Spinal cord (tissue), 9 donors: ENCODE measurements at regions not wholly inside any gene's neighbourhood (a gene's known extent, or its start where the extent isn't known, plus 50 kb on each side); places are given as distances from the start of the nearest gene placed in this dataset.
A peak's percentile ranks its signal among the peaks of the same experiment; 100 is the strongest.

Experiments
- DNase-seq, 6 donors: peaks; one replicate each; pipeline versions ENCODE4 v3.0.0 to v3.0.0-alpha.2; 2013 to 2015; ENCODE audit warnings: low spot score in 6 of 6, low read depth in 4 of 6
- H3K27ac ChIP-seq: one replicate; pipeline ENCODE4 v1.5.1; 2013; ENCODE audit warnings: low read depth, low read length, control low read depth
- H3K27me3 ChIP-seq: one replicate; pipeline ENCODE4 v1.6.1; 2013; ENCODE audit warnings: low read length; ENCODE audit not compliant: control insufficient read depth, insufficient read depth
- H3K36me3 ChIP-seq: one replicate; pipeline ENCODE4 v1.6.1; 2013; ENCODE audit warnings: low read length; ENCODE audit not compliant: control insufficient read depth, insufficient read depth
- H3K4me1 ChIP-seq: one replicate; pipeline ENCODE4 v1.6.1; 2013; ENCODE audit warnings: low read length; ENCODE audit not compliant: control insufficient read depth, insufficient read depth
- H3K4me3 ChIP-seq: one replicate; pipeline ENCODE4 v1.5.1; 2013; ENCODE audit warnings: low read depth, low read length, control low read depth
- H3K9me3 ChIP-seq: one replicate; pipeline ENCODE4 v1.6.1; 2013; ENCODE audit warnings: low read length; ENCODE audit not compliant: control insufficient read depth, insufficient read depth
- WGBS: methylation state at CpG from one replicate; pipeline ENCODE4 v1.1.5; 2013; ENCODE audit warnings: missing lambda C conversion rate; ENCODE audit not compliant: insufficient coverage; 5-methylcytosine and 5-hydroxymethylcytosine counted together
- donor health status: healthy.

GRCh38 chr12:58087423-58088127 lies 146.2 kb downstream of the ATP23 start:
- Histone ChIP-seq H3K4me3 (no peak overlapping the region), H3K4me1 (no peaks in the 10 kb centered on the region), H3K27ac (no peak overlapping the region), H3K36me3 (no peaks in the 10 kb centered on the region), H3K9me3 (no peaks in the 10 kb centered on the region), H3K27me3 (no peaks in the 10 kb centered on the region)
- WGBS, result 66% methylated on average over 9 of the region's 11 CpGs
- DNase-seq, result no peak

- H3K9me3 ChIP-seq, result no peaks in the 10 kb centered on the region
- no peak for DNase-seq
- no peaks in the 10 kb centered on the region for H3K4me1 ChIP-seq
- no peak overlapping the region for H3K27ac ChIP-seq
- H3K36me3 ChIP-seq, result no peaks in the 10 kb centered on the region
- H3K27me3 ChIP-seq, result no peaks in the 10 kb centered on the region
- H3K4me3 ChIP-seq, result no peak overlapping the region
- no CpG with 5 or more reads among the region's 3 CpGs for WGBS
These were observed 148.2 kb downstream of the ATP23 start for GRCh38 chr12:58089588-58089987.

- no peak for DNase-seq
- H3K4me1 ChIP-seq, result no peaks in the 10 kb centered on the region
- H3K27me3 ChIP-seq, result no peaks in the 10 kb centered on the region
- H3K27ac ChIP-seq, result no peak overlapping the region
- no peaks in the 10 kb centered on the region for H3K36me3 ChIP-seq
- H3K4me3 ChIP-seq, result no peak overlapping the region
- H3K9me3 ChIP-seq, result no peaks in the 10 kb centered on the region
- WGBS, result 85% methylated on average over 4 of the region's 5 CpGs
These were observed 149.3 kb downstream of the ATP23 start for GRCh38 chr12:58090685-58091084.

GRCh38 chr12:58095002-58095401 lies 153.6 kb downstream of the ATP23 start:
- Histone ChIP-seq H3K4me3 (no peak overlapping the region), H3K27ac (no peak overlapping the region), H3K36me3 (no peaks in the 10 kb centered on the region), H3K4me1 (no peaks in the 10 kb centered on the region), H3K9me3 (no peaks in the 10 kb centered on the region), H3K27me3 (no peaks in the 10 kb centered on the region)
- DNase-seq, result no peak
- 86% methylated on average over 1 of the region's 1 CpG for WGBS

GRCh38 chr12:58097741-58098140 lies 156.4 kb downstream of the ATP23 start:
- Histone ChIP-seq H3K9me3 (peaks cover 1% of the 10 kb centered on the region), H3K36me3 (no peaks in the 10 kb centered on the region), H3K4me3 (no peak overlapping the region), H3K4me1 (no peaks in the 10 kb centered on the region), H3K27ac (no peak overlapping the region), H3K27me3 (no peaks in the 10 kb centered on the region)
- no peak for DNase-seq
- WGBS, result 40% methylated on average over 1 of the region's 3 CpGs

- Histone ChIP-seq H3K27me3 (no peaks in the 10 kb centered on the region), H3K4me1 (no peaks in the 10 kb centered on the region), H3K36me3 (no peaks in the 10 kb centered on the region), H3K27ac (no peak overlapping the region), H3K9me3 (peaks cover 1% of the 10 kb centered on the region), H3K4me3 (no peak overlapping the region)
- no peak for DNase-seq
- 76% methylated on average over 4 of the region's 4 CpGs for WGBS
These were observed 158.1 kb downstream of the ATP23 start for GRCh38 chr12:58099476-58099875.

GRCh38 chr12:58104351-58104755 lies 163.0 kb downstream of the ATP23 start:
- H3K36me3 ChIP-seq, result no peaks in the 10 kb centered on the region
- H3K9me3 ChIP-seq, result peaks cover 1% of the 10 kb centered on the region
- H3K4me1 ChIP-seq, result no peaks in the 10 kb centered on the region
- no peak overlapping the region for H3K4me3 ChIP-seq
- peak in 2 of 6 donors; percentile 5 to 56 for DNase-seq
- 40% methylated on average over 1 of the region's 4 CpGs for WGBS
- no peaks in the 10 kb centered on the region for H3K27me3 ChIP-seq
- no peak overlapping the region for H3K27ac ChIP-seq

- Histone ChIP-seq H3K4me1 (no peaks in the 10 kb centered on the region), H3K27ac (no peak overlapping the region), H3K4me3 (no peak overlapping the region), H3K36me3 (no peaks in the 10 kb centered on the region), H3K27me3 (no peaks in the 10 kb centered on the region), H3K9me3 (peaks cover 1% of the 10 kb centered on the region)
- WGBS, result 91% methylated on average over 8 of the region's 10 CpGs
- DNase-seq, result no peak
These were observed 164.1 kb downstream of the ATP23 start for GRCh38 chr12:58105225-58106119.

- Histone ChIP-seq H3K9me3 (peaks cover 1% of the 10 kb centered on the region), H3K4me3 (no peak overlapping the region), H3K36me3 (no peaks in the 10 kb centered on the region), H3K27me3 (no peaks in the 10 kb centered on the region), H3K4me1 (no peaks in the 10 kb centered on the region), H3K27ac (no peak overlapping the region)
- DNase-seq, result peak in 2 of 6 donors; percentile 9 to 53
- WGBS, result 60% methylated on average over 2 of the region's 3 CpGs
These were observed 164.8 kb downstream of the ATP23 start for GRCh38 chr12:58106195-58106594.

- Histone ChIP-seq H3K27me3 (no peaks in the 10 kb centered on the region), H3K4me3 (no peak overlapping the region), H3K27ac (no peak overlapping the region), H3K9me3 (no peaks in the 10 kb centered on the region), H3K36me3 (no peaks in the 10 kb centered on the region), H3K4me1 (no peaks in the 10 kb centered on the region)
- 64% methylated on average over 1 of the region's 3 CpGs for WGBS
- DNase-seq, result no peak
These were observed 175.8 kb downstream of the ATP23 start for GRCh38 chr12:58117201-58117600.
